ENCODE measurements at regions not wholly inside any gene's neighbourhood (a gene's known extent, or its start where the extent isn't known, plus 50 kb on each side); places are given as distances from the start of the nearest gene placed in this dataset.

- no peaks in the 10 kb centered on the region for H3K36me3 ChIP-seq (ENCODE audit: control insufficient read depth in 2 of 2, insufficient read depth in 2 of 2, low read length in 1 of 2)
- H3K4me3 ChIP-seq (ENCODE audit: low read depth in 1 of 2, low read length in 2 of 2): no peak overlapping the region
- no peaks in the 10 kb centered on the region for H3K27me3 ChIP-seq (ENCODE audit: control insufficient read depth in 1 of 2, insufficient read depth in 2 of 2, low read length in 2 of 2)
- no peaks in the 10 kb centered on the region for H3K4me1 ChIP-seq (ENCODE audit: control insufficient read depth in 2 of 2, insufficient read depth in 2 of 2, low read length in 1 of 2)
- H3K27ac ChIP-seq (ENCODE audit: low read depth in 2 of 2, low read length in 1 of 2): no peak overlapping the region
- peaks cover 0 to 7% of the 10 kb centered on the region in 2 donors for H3K9me3 ChIP-seq (ENCODE audit: control insufficient read depth in 2 of 2, insufficient read depth in 1 of 2, low read depth in 1 of 2, low read length in 1 of 2)
Observed at GRCh38 chr4:100781435-100781834, 263.6 kb upstream of the EMCN start.

GRCh38 chr4:100780126-100780525 lies 262.3 kb upstream of the EMCN start:
- no peaks in the 10 kb centered on the region for H3K4me1 ChIP-seq (ENCODE audit: control insufficient read depth in 2 of 2, insufficient read depth in 2 of 2, low read length in 1 of 2)
- H3K27ac ChIP-seq (ENCODE audit: low read depth in 2 of 2, low read length in 1 of 2): no peak overlapping the region
- no peak overlapping the region for H3K4me3 ChIP-seq (ENCODE audit: low read depth in 1 of 2, low read length in 2 of 2)
- H3K36me3 ChIP-seq (ENCODE audit: control insufficient read depth in 2 of 2, insufficient read depth in 2 of 2, low read length in 1 of 2): no peaks in the 10 kb centered on the region
- no peaks in the 10 kb centered on the region for H3K27me3 ChIP-seq (ENCODE audit: control insufficient read depth in 1 of 2, insufficient read depth in 2 of 2, low read length in 2 of 2)
- H3K9me3 ChIP-seq (ENCODE audit: control insufficient read depth in 2 of 2, insufficient read depth in 1 of 2, low read depth in 1 of 2, low read length in 1 of 2): peaks cover 0 to 7% of the 10 kb centered on the region in 2 donors

- WGBS, 2 donors: 71 to 85% methylated on average over 5 of the region's 5 CpGs
- peaks cover 0 to 7% of the 10 kb centered on the region in 2 donors for H3K9me3 ChIP-seq (ENCODE audit: control insufficient read depth in 2 of 2, insufficient read depth in 1 of 2, low read depth in 1 of 2, low read length in 1 of 2)
- no peaks in the 10 kb centered on the region for H3K4me1 ChIP-seq (ENCODE audit: control insufficient read depth in 2 of 2, insufficient read depth in 2 of 2, low read length in 1 of 2)
- H3K4me3 ChIP-seq (ENCODE audit: low read depth in 1 of 2, low read length in 2 of 2): no peak overlapping the region
- H3K27ac ChIP-seq (ENCODE audit: low read depth in 2 of 2, low read length in 1 of 2): no peak overlapping the region
- no peaks in the 10 kb centered on the region for H3K36me3 ChIP-seq (ENCODE audit: control insufficient read depth in 2 of 2, insufficient read depth in 2 of 2, low read length in 1 of 2)
- no peaks in the 10 kb centered on the region for H3K27me3 ChIP-seq (ENCODE audit: control insufficient read depth in 1 of 2, insufficient read depth in 2 of 2, low read length in 2 of 2)
Observed at GRCh38 chr4:100778431-100778830, 260.6 kb upstream of the EMCN start.

- Histone ChIP-seq H3K27ac (ENCODE audit: low read depth in 2 of 2, low read length in 1 of 2) (no peak overlapping the region), H3K36me3 (ENCODE audit: control insufficient read depth in 2 of 2, insufficient read depth in 2 of 2, low read length in 1 of 2) (no peaks in the 10 kb centered on the region), H3K9me3 (ENCODE audit: control insufficient read depth in 2 of 2, insufficient read depth in 1 of 2, low read depth in 1 of 2, low read length in 1 of 2) (no peaks in the 10 kb centered on the region), H3K4me1 (ENCODE audit: control insufficient read depth in 2 of 2, insufficient read depth in 2 of 2, low read length in 1 of 2) (no peaks in the 10 kb centered on the region), H3K4me3 (ENCODE audit: low read depth in 1 of 2, low read length in 2 of 2) (no peak overlapping the region), H3K27me3 (ENCODE audit: control insufficient read depth in 1 of 2, insufficient read depth in 2 of 2, low read length in 2 of 2) (no peaks in the 10 kb centered on the region)
- 44% methylated on average over 1 of the region's 1 CpG for WGBS, 2 donors
Observed at GRCh38 chr4:100762738-100763137, 244.9 kb upstream of the EMCN start.

- 84 to 92% methylated on average over 1 of the region's 1 CpG for WGBS, 2 donors
Observed at GRCh38 chr4:100754751-100755150, 236.9 kb upstream of the EMCN start.

GRCh38 chr4:100746141-100746739 lies 228.4 kb upstream of the EMCN start:
- no peaks in the 10 kb centered on the region for H3K9me3 ChIP-seq (ENCODE audit: control insufficient read depth in 2 of 2, insufficient read depth in 1 of 2, low read depth in 1 of 2, low read length in 1 of 2)

More at GRCh38 chr4:100754751-100755150, 236.9 kb upstream of the EMCN start:
- Histone ChIP-seq H3K27ac (ENCODE audit: low read depth in 2 of 2, low read length in 1 of 2) (no peak overlapping the region), H3K9me3 (ENCODE audit: control insufficient read depth in 2 of 2, insufficient read depth in 1 of 2, low read depth in 1 of 2, low read length in 1 of 2) (no peaks in the 10 kb centered on the region), H3K36me3 (ENCODE audit: control insufficient read depth in 2 of 2, insufficient read depth in 2 of 2, low read length in 1 of 2) (no peaks in the 10 kb centered on the region), H3K4me1 (ENCODE audit: control insufficient read depth in 2 of 2, insufficient read depth in 2 of 2, low read length in 1 of 2) (no peaks in the 10 kb centered on the region), H3K4me3 (ENCODE audit: low read depth in 1 of 2, low read length in 2 of 2) (no peak overlapping the region), H3K27me3 (ENCODE audit: control insufficient read depth in 1 of 2, insufficient read depth in 2 of 2, low read length in 2 of 2) (no peaks in the 10 kb centered on the region)

GRCh38 chr4:100742045-100742444 lies 224.2 kb upstream of the EMCN start:
- no peaks in the 10 kb centered on the region for H3K27me3 ChIP-seq (ENCODE audit: control insufficient read depth in 1 of 2, insufficient read depth in 2 of 2, low read length in 2 of 2)
- H3K4me1 ChIP-seq (ENCODE audit: control insufficient read depth in 2 of 2, insufficient read depth in 2 of 2, low read length in 1 of 2): peaks cover 0 to 2% of the 10 kb centered on the region in 2 donors
- H3K27ac ChIP-seq (ENCODE audit: low read depth in 2 of 2, low read length in 1 of 2): no peak overlapping the region
- H3K4me3 ChIP-seq (ENCODE audit: low read depth in 1 of 2, low read length in 2 of 2): no peak overlapping the region
- H3K9me3 ChIP-seq (ENCODE audit: control insufficient read depth in 2 of 2, insufficient read depth in 1 of 2, low read depth in 1 of 2, low read length in 1 of 2): no peaks in the 10 kb centered on the region
- 42 to 49% methylated on average over 4 of the region's 4 CpGs for WGBS, 2 donors
- H3K36me3 ChIP-seq (ENCODE audit: control insufficient read depth in 2 of 2, insufficient read depth in 2 of 2, low read length in 1 of 2): no peaks in the 10 kb centered on the region

More at GRCh38 chr4:100746141-100746739, 228.4 kb upstream of the EMCN start:
- H3K27me3 ChIP-seq (ENCODE audit: control insufficient read depth in 1 of 2, insufficient read depth in 2 of 2, low read length in 2 of 2): no peaks in the 10 kb centered on the region
- no peak overlapping the region for H3K4me3 ChIP-seq (ENCODE audit: low read depth in 1 of 2, low read length in 2 of 2)
- no peak overlapping the region for H3K27ac ChIP-seq (ENCODE audit: low read depth in 2 of 2, low read length in 1 of 2)
- H3K4me1 ChIP-seq (ENCODE audit: control insufficient read depth in 2 of 2, insufficient read depth in 2 of 2, low read length in 1 of 2): no peaks in the 10 kb centered on the region
- no peaks in the 10 kb centered on the region for H3K36me3 ChIP-seq (ENCODE audit: control insufficient read depth in 2 of 2, insufficient read depth in 2 of 2, low read length in 1 of 2)

GRCh38 chr4:100739426-100739825 lies 221.6 kb upstream of the EMCN start:
- H3K4me1 ChIP-seq (ENCODE audit: control insufficient read depth in 2 of 2, insufficient read depth in 2 of 2, low read length in 1 of 2): peaks cover 0 to 2% of the 10 kb centered on the region in 2 donors
- H3K4me3 ChIP-seq (ENCODE audit: low read depth in 1 of 2, low read length in 2 of 2): no peak overlapping the region
- no peak overlapping the region for H3K27ac ChIP-seq (ENCODE audit: low read depth in 2 of 2, low read length in 1 of 2)
- H3K27me3 ChIP-seq (ENCODE audit: control insufficient read depth in 1 of 2, insufficient read depth in 2 of 2, low read length in 2 of 2): no peaks in the 10 kb centered on the region
- no peaks in the 10 kb centered on the region for H3K9me3 ChIP-seq (ENCODE audit: control insufficient read depth in 2 of 2, insufficient read depth in 1 of 2, low read depth in 1 of 2, low read length in 1 of 2)
- WGBS, 2 donors: 71 to 73% methylated on average over 2 of the region's 2 CpGs
- no peaks in the 10 kb centered on the region for H3K36me3 ChIP-seq (ENCODE audit: control insufficient read depth in 2 of 2, insufficient read depth in 2 of 2, low read length in 1 of 2)

- 67 to 74% methylated on average over 7 of the region's 7 CpGs for WGBS, 2 donors
- Histone ChIP-seq H3K9me3 (ENCODE audit: control insufficient read depth in 2 of 2, insufficient read depth in 1 of 2, low read depth in 1 of 2, low read length in 1 of 2) (no peaks in the 10 kb centered on the region), H3K4me1 (ENCODE audit: control insufficient read depth in 2 of 2, insufficient read depth in 2 of 2, low read length in 1 of 2) (peaks cover 0 to 2% of the 10 kb centered on the region in 2 donors), H3K4me3 (ENCODE audit: low read depth in 1 of 2, low read length in 2 of 2) (no peak overlapping the region), H3K27me3 (ENCODE audit: control insufficient read depth in 1 of 2, insufficient read depth in 2 of 2, low read length in 2 of 2) (no peaks in the 10 kb centered on the region), H3K36me3 (ENCODE audit: control insufficient read depth in 2 of 2, insufficient read depth in 2 of 2, low read length in 1 of 2) (no peaks in the 10 kb centered on the region), H3K27ac (ENCODE audit: low read depth in 2 of 2, low read length in 1 of 2) (peak overlapping the region; percentile 76 to 81)
Observed at GRCh38 chr4:100738196-100739165, 220.7 kb upstream of the EMCN start.

Data from esophagus (tissue), 2 donors.